SKM-1 (cell line): ENCODE measurements at regions not wholly inside any gene's neighbourhood (a gene's known extent, or its start where the extent isn't known, plus 50 kb on each side); places are given as distances from the start of the nearest gene placed in this dataset.

Experiments used
- DNase-seq: peaks from one replicate; lab custom pipeline; 2025; ENCODE audit not compliant: unreplicated experiment; lab: John Stamatoyannopoulos, UW

GRCh38 chr13:107438251-107438650 lies 777.1 kb downstream of the LIG4 start:
- DNase-seq = no peak

DNA sequence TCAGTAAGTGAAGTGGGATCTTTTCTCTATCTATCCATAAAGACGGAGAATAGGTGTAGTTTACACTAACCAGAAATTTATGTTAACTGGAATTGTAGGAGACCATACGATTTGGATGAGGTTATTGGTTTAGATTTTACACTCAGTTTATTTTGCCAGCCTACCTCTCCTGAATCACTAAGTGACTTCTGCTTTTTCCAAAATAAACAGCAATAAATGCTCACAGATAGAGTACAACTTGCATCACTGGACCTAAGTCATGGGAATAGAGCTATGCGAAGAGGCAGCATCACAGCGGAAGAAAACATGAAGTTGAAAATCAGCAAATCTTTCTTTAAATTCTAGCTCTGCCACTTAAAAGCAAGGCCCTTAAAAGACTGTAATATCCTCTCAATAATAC lies 781.0 kb downstream of the LIG4 start:
- no peak for DNase-seq

DNA sequence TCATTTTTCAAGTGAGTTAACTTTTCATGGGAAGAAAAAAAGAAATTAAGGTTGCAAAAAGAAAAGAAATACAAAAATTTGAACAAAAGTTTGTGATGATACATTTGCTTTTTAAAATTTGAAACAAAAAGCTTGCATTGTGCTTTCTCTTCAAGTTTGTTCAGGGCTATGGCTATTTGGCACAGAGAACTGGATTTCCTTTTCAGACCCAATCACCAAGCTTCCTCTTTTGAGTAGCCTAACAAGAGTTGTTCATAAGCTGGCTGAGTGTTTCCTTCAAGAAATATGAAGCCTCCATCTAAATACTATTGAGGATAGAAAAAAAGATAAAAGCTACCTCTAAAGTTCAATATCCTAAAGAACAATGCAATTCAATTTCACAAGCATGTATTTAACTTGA lies 787.8 kb downstream of the LIG4 start:
- DNase-seq = no peak

DNA sequence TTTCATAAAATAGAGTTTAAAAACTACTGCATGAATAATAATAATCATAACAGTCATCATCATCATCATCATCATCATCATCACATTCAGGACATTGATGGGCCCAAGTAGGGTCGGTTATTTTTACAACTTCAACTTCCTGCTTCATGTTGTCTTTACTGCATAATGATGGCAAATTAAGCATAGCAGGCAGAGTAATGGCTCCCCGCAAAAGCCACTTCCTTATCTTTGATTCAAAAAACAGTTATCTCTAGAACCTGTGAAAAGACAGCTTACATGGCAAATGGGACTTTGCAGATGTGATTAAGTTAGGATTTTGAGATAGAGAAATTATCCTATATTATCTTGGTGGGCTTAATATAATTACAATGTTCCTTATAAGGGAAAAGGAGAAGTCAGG lies 792.9 kb downstream of the LIG4 start:
- no peak for DNase-seq

GRCh38 chr13:107421951-107422350 lies 793.4 kb downstream of the LIG4 start:
- no peak for DNase-seq

GRCh38 chr13:107421028-107421427 lies 794.3 kb downstream of the LIG4 start:
- DNase-seq = no peak

- DNase-seq = no peak
Observed at GRCh38 chr13:107413005-107413404, 802.3 kb downstream of the LIG4 start.

DNA sequence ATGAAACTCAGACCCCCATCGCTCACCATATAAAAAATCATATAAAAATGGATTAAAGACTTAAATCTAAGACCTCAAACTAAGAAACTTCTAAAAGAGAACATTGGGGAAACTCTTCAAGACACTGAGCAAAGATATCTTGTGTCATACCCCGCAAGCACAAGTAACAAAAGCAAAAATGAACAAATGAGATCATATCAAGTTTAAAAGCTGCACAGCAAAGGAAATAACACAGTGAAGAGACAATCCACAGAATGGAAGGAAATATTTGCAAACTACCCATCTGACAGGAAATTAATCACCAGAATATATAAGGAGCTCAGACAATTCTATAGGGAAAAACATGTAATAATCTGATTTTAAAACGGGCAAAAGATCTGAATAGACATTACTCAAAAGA lies 808.3 kb downstream of the LIG4 start:
- DNase-seq = no peak

DNA sequence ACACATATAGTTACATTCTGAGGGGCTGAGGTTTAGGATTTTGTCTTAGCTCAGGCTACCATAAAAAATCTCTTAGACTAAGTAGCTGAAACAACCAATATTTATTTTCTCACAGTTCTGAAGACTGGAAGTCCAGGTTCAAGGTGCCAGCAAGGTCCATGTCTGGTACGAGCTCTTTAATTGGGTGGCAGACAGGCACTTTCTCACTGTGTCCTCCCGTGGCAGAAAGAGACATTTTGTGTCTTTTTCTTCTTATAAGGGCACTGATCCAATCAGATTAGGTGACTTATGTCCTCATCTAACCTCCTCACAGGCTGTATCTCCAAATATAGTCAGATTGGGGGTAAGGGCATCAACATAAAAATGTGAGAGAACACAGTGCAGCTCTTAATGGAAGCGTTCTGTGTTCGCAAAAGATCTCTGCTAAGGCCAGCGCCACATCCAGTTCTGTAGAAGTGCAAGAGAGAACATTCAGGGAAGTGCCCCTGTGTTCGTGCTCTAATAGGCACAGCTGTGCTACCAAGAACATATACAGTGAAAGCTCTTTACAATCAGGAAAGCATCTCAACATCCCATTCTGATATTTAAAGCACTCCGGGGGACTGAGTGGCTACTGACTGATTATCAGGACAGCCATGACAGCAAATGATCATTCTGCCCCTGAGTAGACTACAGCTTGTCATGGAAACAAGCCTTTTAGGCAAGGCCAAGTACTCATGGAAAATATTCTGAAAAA lies 819.2 kb downstream of the LIG4 start:
- DNase-seq = no peak

GRCh38 chr13:107392205-107392604 lies 823.1 kb downstream of the LIG4 start:
- no peak for DNase-seq

GRCh38 chr13:107387525-107387924 lies 819.6 kb upstream of the ARGLU1 start:
- no peak for DNase-seq

- DNase-seq = no peak
Observed at GRCh38 chr13:107379407-107380155, 811.6 kb upstream of the ARGLU1 start.

GRCh38 chr13:107376341-107377125 lies 808.6 kb upstream of the ARGLU1 start:
- DNase-seq = no peak

DNA sequence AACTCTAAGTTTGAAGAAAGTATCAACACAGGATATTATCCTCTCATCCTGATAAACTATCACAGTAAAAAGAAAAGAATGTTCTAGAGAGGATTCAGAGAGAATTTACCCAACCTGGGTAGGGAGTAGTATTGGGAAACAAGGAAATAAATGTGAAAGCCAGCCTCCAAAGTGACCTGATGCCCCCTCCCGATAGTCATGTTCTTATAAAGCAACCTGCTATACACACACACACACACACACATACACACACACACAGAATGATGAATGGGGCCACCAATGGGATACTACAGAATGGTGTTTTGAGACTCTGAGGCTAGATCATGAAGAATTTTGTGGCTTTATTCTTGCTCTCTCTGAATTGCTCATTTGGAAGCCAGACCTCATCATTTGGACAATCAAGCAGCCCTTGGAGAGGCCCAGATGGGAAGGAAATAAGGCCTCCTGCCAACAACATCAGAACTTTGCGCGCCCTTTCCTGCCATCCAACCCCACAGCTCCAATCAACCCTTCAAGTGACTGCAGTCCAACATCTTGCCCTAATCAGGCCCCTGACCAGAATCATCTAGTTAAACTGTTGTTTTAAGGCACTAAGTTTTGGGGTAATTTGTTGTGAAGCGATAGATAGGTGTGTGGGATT lies 807.9 kb upstream of the ARGLU1 start:
- DNase-seq = no peak

DNA sequence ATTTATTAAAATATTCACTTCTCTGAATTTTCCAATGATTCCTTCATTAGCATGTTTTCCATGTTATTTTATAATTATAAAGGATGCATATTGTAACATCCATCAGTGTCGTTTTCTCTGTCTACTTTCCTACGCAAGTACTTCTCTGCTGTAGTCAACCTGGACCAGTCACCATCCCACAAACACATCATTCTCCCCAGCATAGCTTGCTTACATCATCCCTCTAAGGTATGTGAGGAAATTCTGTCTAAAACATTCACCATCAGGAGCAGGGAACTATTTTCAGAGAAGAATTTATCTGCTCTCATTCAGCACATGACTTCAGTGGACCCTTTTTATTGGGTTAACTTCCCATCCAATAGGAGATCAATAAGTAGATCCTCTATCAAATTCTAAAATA lies 806.1 kb upstream of the ARGLU1 start:
- no peak for DNase-seq

GRCh38 chr13:107373551-107373950 lies 805.6 kb upstream of the ARGLU1 start:
- DNase-seq = no peak

DNA sequence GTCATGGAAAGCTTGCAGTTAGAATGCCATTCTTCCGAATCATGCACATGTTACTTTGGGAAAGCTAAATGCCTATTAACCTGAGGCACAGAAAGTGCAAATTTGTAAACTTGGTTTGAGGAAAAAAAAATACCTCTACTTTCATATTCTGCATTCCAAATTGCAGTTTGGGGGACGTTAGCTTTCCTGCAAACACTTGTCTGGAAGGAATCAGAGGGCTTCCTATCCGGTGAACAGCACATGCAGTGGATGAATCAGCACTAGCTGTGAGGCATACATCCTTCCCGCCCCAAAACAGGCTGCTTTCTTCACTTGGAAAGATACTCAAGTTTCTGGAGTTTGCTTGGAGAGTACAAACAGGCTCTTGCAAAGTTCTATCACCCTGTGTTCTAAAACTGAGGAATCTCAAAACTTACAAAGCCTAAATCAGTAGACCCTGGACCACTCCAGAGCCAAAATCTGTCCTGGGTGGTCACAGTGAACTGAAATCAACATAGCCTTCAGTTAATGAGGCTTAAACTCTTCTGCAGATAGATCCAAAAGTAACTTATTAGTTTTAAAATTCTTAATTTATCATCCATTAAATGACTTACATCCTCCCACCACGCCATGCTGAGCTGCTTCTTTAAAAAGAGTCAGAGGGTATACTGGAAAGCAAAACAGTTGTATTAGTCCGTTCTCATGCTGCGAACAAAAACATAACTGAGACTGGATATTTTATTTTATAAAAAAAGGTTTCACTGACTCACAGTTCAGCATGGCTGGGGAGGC lies 802.3 kb upstream of the ARGLU1 start:
- DNase-seq = no peak

DNA sequence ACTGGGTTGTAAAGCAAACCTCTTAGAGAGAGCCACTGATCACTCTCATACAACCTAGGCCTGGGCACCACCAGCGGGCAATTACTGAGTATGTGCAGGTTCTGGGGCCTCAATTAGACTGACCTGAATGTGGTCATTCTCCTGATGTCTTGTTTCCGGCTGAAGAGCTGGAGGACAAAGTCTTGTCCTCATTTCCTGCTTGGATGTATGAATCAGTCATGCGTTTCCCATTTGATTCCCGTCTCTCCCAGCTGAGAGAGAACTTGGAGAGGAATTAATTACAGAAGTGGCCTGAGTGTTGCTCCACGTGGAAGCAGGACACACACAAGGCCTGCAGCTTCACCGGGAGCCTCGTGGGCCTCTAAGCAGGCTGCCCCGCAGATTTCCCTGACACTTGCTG lies 799.3 kb upstream of the ARGLU1 start:
- DNase-seq = no peak

GRCh38 chr13:107365466-107366215 lies 797.7 kb upstream of the ARGLU1 start:
- no peak for DNase-seq

GRCh38 chr13:107364658-107365057 lies 796.7 kb upstream of the ARGLU1 start:
- no peak for DNase-seq
